HL-60 (cell line): ENCODE measurements at regions not wholly inside any gene's neighbourhood (a gene's known extent, or its start where the extent isn't known, plus 50 kb on each side); places are given as distances from the start of the nearest gene placed in this dataset.

Source experiments
- POLR2AphosphoS5 ChIP-seq: IDR thresholded peaks from 2 replicates; pipeline ENCODE4 v1.6.1; 2012; ENCODE audit warnings: low read depth
- TF ChIP-seq, protein P1 (sequence below): IDR thresholded peaks from one replicate; pipeline ENCODE4 v1.5.1; 2011; ENCODE audit warnings: low read length, control low read depth, inconsistent platforms; ENCODE audit not compliant: insufficient read depth

DNA sequence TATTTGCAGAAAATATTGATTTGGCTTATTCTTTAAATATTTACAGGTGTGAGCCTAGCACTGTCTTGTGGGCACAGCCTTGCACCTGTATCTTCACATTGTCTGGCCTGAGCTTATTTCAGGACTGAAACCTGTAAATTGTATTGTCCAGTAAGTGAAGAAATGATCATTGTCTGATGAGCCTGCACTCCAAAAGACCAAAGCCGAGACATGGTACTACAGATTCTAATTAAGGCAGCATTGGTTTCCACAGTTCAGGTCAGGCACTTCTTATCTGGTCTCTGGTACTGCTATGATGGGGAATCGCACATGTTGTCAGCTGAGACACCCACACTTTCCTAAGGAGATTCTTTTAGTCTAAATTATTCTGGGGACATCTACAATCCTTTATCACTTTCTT is 479.0 kb downstream of the TDRD15 start:
- TF ChIP-seq POLR2AphosphoS5, result no peak
- TF ChIP-seq, protein P1, sequence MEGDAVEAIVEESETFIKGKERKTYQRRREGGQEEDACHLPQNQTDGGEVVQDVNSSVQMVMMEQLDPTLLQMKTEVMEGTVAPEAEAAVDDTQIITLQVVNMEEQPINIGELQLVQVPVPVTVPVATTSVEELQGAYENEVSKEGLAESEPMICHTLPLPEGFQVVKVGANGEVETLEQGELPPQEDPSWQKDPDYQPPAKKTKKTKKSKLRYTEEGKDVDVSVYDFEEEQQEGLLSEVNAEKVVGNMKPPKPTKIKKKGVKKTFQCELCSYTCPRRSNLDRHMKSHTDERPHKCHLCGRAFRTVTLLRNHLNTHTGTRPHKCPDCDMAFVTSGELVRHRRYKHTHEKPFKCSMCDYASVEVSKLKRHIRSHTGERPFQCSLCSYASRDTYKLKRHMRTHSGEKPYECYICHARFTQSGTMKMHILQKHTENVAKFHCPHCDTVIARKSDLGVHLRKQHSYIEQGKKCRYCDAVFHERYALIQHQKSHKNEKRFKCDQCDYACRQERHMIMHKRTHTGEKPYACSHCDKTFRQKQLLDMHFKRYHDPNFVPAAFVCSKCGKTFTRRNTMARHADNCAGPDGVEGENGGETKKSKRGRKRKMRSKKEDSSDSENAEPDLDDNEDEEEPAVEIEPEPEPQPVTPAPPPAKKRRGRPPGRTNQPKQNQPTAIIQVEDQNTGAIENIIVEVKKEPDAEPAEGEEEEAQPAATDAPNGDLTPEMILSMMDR, result no peak
